ENCODE measurements at regions not wholly inside any gene's neighbourhood (a gene's known extent, or its start where the extent isn't known, plus 50 kb on each side); places are given as distances from the start of the nearest gene placed in this dataset.

GRCh38 chr3:87855616-87856015 lies 203.2 kb downstream of the CGGBP1 start:
- peaks cover 37% of the 10 kb centered on the region for H3K79me2 ChIP-seq (ENCODE audit: control insufficient read depth, insufficient read depth, low read length)
- in situ Hi-C loops (cut with MboI) (no loop called here), intact Hi-C loops (cut with micrococcal nuclease) (no loop called here)
- peaks cover 12% of the 10 kb centered on the region; the same call in 1 of the 3 replicates for H3K36me3 ChIP-seq (ENCODE audit: control insufficient read depth, insufficient read depth, low read length)
- 0 out of 3 replicates have a peak, but pooled peaks have one; percentile 36 for ATAC-seq
- WGBS (ENCODE audit: insufficient coverage, low coverage, missing lambda C conversion rate): 67% methylated on average over 3 of the region's 3 CpGs
- BruUV-seq (replicated peaks): no TSS peak
- ChIA-PET CTCF (ENCODE audit: low intra/inter-chr PET ratio) (no interaction called here), POLR2A (no interaction called here)
- no peaks in the 10 kb centered on the region for H3K9me1 ChIP-seq (ENCODE audit: control insufficient read depth, insufficient read depth, low read length)
- no peaks in the 10 kb centered on the region for H4K20me1 ChIP-seq (replicated peaks; ENCODE audit: control insufficient read depth, insufficient read depth, low read length)
- no peaks in the 10 kb centered on the region for H3K9me3 ChIP-seq (replicated peaks; ENCODE audit: control insufficient read depth, insufficient read depth, low read depth, low read length)
- no peak overlapping the region for H2AFZ ChIP-seq (ENCODE audit: low read depth, low read length)
- no peak overlapping the region for H3K27ac ChIP-seq (ENCODE audit: extremely low read depth, low read depth, low read length)
- peak in 1 of 4 experiments; percentile 12 for DNase-seq (ENCODE audit: extremely low read depth in 1 of 4, low spot score in 3 of 4)
- H3K9ac ChIP-seq (ENCODE audit: insufficient read depth in 1 of 2, low read depth in 2 of 2, low read length in 2 of 2): no peak overlapping the region
- H3K27me3 ChIP-seq (ENCODE audit: control insufficient read depth in 2 of 2, insufficient read depth in 2 of 2, low read length in 2 of 2): no peaks in the 10 kb centered on the region
- FAIRE-seq: no peak
- no peak overlapping the region for H3K4me2 ChIP-seq (ENCODE audit: insufficient read depth, low read length)
- no peaks in the 10 kb centered on the region for H3K4me1 ChIP-seq (replicated peaks in 1 of 2; ENCODE audit: control insufficient read depth in 2 of 2, insufficient read depth in 2 of 2, low read length in 2 of 2)
- H3K4me3 ChIP-seq: no peak overlapping the region
- TF ChIP-seq CBX3 (IDR thresholded peaks at IDR 0.05; ENCODE audit: borderline replicate concordance in 1 of 2, low read length in 2 of 2): no peak
- peak; percentile 55; the same call in 1 of the 2 replicates for TF ChIP-seq FOSL1 (tag; conservative IDR thresholded peaks at IDR 0.05)
- no peak for TF ChIP-seq ZEB2 (IDR thresholded peaks at IDR 0.05)
- TF ChIP-seq ZNF57 (CRISPR knock-in tag; IDR thresholded peaks at IDR 0.05): no peak
- TF ChIP-seq ZNF395 (CRISPR knock-in tag; IDR thresholded peaks at IDR 0.05): no peak
- no peak for TF ChIP-seq ELF1 (tag; IDR thresholded peaks at IDR 0.05)
- TF ChIP-seq, protein P1, sequence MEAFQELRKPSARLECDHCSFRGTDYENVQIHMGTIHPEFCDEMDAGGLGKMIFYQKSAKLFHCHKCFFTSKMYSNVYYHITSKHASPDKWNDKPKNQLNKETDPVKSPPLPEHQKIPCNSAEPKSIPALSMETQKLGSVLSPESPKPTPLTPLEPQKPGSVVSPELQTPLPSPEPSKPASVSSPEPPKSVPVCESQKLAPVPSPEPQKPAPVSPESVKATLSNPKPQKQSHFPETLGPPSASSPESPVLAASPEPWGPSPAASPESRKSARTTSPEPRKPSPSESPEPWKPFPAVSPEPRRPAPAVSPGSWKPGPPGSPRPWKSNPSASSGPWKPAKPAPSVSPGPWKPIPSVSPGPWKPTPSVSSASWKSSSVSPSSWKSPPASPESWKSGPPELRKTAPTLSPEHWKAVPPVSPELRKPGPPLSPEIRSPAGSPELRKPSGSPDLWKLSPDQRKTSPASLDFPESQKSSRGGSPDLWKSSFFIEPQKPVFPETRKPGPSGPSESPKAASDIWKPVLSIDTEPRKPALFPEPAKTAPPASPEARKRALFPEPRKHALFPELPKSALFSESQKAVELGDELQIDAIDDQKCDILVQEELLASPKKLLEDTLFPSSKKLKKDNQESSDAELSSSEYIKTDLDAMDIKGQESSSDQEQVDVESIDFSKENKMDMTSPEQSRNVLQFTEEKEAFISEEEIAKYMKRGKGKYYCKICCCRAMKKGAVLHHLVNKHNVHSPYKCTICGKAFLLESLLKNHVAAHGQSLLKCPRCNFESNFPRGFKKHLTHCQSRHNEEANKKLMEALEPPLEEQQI (IDR thresholded peaks at IDR 0.05): no peak
- no peak for TF ChIP-seq ZNF41 (CRISPR knock-in tag; conservative IDR thresholded peaks at IDR 0.05)
- TF ChIP-seq, protein P2, sequence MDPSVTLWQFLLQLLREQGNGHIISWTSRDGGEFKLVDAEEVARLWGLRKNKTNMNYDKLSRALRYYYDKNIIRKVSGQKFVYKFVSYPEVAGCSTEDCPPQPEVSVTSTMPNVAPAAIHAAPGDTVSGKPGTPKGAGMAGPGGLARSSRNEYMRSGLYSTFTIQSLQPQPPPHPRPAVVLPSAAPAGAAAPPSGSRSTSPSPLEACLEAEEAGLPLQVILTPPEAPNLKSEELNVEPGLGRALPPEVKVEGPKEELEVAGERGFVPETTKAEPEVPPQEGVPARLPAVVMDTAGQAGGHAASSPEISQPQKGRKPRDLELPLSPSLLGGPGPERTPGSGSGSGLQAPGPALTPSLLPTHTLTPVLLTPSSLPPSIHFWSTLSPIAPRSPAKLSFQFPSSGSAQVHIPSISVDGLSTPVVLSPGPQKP (CRISPR knock-in tag; IDR thresholded peaks at IDR 0.05): no peak
- no peak for TF ChIP-seq ZMIZ1 (IDR thresholded peaks at IDR 0.05; ENCODE audit: low read depth in 2 of 2, low read length in 2 of 2)
- TF ChIP-seq ZNF696 (CRISPR knock-in tag; conservative IDR thresholded peaks at IDR 0.05): no peak
- TF ChIP-seq, protein P3, sequence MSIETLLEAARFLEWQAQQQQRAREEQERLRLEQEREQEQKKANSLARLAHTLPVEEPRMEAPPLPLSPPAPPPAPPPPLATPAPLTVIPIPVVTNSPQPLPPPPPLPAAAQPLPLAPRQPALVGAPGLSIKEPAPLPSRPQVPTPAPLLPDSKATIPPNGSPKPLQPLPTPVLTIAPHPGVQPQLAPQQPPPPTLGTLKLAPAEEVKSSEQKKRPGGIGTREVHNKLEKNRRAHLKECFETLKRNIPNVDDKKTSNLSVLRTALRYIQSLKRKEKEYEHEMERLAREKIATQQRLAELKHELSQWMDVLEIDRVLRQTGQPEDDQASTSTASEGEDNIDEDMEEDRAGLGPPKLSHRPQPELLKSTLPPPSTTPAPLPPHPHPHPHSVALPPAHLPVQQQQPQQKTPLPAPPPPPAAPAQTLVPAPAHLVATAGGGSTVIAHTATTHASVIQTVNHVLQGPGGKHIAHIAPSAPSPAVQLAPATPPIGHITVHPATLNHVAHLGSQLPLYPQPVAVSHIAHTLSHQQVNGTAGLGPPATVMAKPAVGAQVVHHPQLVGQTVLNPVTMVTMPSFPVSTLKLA (conservative IDR thresholded peaks at IDR 0.05): no peak
- no peak for TF ChIP-seq ARHGAP35 (IDR thresholded peaks at IDR 0.05; ENCODE audit: partially characterized antibody)
